A673 (cell line): ENCODE measurements at regions not wholly inside any gene's neighbourhood (a gene's known extent, or its start where the extent isn't known, plus 50 kb on each side); places are given as distances from the start of the nearest gene placed in this dataset.

Experiments
- BruUV-seq: library from RNA; stranded (reverse); fragments of 400-500 nt; replicated peaks from 2 replicates; lab custom pipeline; 2021; lab: Mats Ljungman, UMichigan
- CTCF ChIA-PET: fragments of 300-600 bp; sonication (Branson Sonifier 250); formaldehyde crosslinking; loops from one replicate; lab custom pipeline; 2022; ENCODE audit warnings: antibody characterized with exemption; lab: Charles Lee
- POLR2A ChIA-PET: fragments of 300-600 bp; sonication (Branson Sonifier 250); formaldehyde crosslinking; loops from one replicate; lab custom pipeline; 2022; ENCODE audit warnings: antibody characterized with exemption; ENCODE audit not compliant: low non-redundant PET; lab: Charles Lee
- DNase-seq: peaks from one replicate; pipeline ENCODE4 v3.0.0-alpha.2; 2015; ENCODE audit warnings: low spot score
- H3K27ac ChIP-seq: fragments of 200-600 bp; sonication (generic); 2 replicates; pipeline ENCODE4 v1.5.1; 2016; ENCODE audit warnings: mixed run types, low read depth, mild to moderate bottlenecking, mixed read lengths, antibody characterized with exemption, low read length; ENCODE audit not compliant: poor library complexity, severe bottlenecking
- H3K27me3 ChIP-seq: fragments of 200-600 bp; sonication (generic); replicated peaks from 2 replicates; pipeline ENCODE4 v1.6.1; 2017; ENCODE audit warnings: mixed run types, low read depth, mild to moderate bottlenecking, mixed read lengths, antibody characterized with exemption, low read length; ENCODE audit not compliant: insufficient read depth, poor library complexity
- H3K36me3 ChIP-seq: fragments of 200-600 bp; sonication (generic); 2 replicates; pipeline ENCODE4 v1.6.1; 2016; ENCODE audit warnings: mixed run types, mild to moderate bottlenecking, mixed read lengths, antibody characterized with exemption, low read length; ENCODE audit not compliant: insufficient read depth, poor library complexity, severe bottlenecking
- H3K4me1 ChIP-seq: fragments of 200-600 bp; sonication (generic); 2 replicates; pipeline ENCODE4 v1.6.1; 2017; ENCODE audit warnings: mixed run types, mild to moderate bottlenecking, mixed read lengths, antibody characterized with exemption, low read length; ENCODE audit not compliant: insufficient read depth, poor library complexity, severe bottlenecking
- H3K4me3 ChIP-seq: fragments of 200-600 bp; sonication (generic); 2 replicates; pipeline ENCODE4 v1.5.1; 2016; ENCODE audit warnings: low read depth, mixed run types, mild to moderate bottlenecking, mixed read lengths, low read length; ENCODE audit not compliant: poor library complexity, severe bottlenecking
- H3K9me3 ChIP-seq: fragments of 200-600 bp; sonication (generic); 2 replicates; pipeline ENCODE4 v1.6.1; 2016; ENCODE audit warnings: mixed run types, low read depth, mild to moderate bottlenecking, mixed read lengths, antibody characterized with exemption, low read length; ENCODE audit not compliant: poor library complexity, severe bottlenecking
- EZH2 ChIP-seq: fragments of 200-600 bp; sonication (generic); IDR thresholded peaks from 2 replicates; pipeline ENCODE4 v1.6.1; 2017; ENCODE audit warnings: borderline replicate concordance, low read depth, mild to moderate bottlenecking, mixed read lengths, antibody characterized with exemption, low read length; ENCODE audit not compliant: poor library complexity, severe bottlenecking
- intact Hi-C: fragments of 100-400 bp; cut with micrococcal nuclease; formaldehyde crosslinking; loops from one replicate; pipeline ENCODE4 v1.10.0; 2022; ENCODE audit not compliant: unreplicated experiment
- TF ChIP-seq, protein P1 (sequence below): fragments of 300-800, 200-600 bp; sonication (generic); conservative IDR thresholded peaks from 2 replicates; pipeline ENCODE4 v1.5.1; 2017; ENCODE audit warnings: low read depth, mild to moderate bottlenecking, antibody characterized with exemption, low read length, moderate library complexity, mixed read lengths

DNA sequence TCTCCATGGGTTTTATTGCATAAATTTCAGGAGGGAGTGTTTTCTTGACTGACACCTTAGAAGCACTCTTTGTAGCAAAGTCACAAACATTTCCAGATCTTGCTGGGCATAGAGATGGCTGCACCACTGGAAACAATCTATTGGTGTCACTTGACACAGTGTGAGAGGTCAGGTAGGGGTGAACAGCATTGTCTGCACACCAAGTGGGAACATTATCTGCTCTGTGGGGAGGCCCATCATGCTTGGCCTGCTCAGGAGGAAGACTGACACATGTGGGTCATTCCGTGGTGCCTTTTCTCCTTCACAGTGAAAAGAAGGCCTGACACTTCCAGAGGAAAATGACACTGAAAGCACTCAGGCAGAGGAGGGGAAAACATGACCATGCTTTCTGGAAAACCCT, 149.9 kb upstream of the GALNT15 start:
- Histone ChIP-seq H3K36me3 (no peaks in the 10 kb centered on the region), H3K4me1 (no peaks in the 10 kb centered on the region), H3K27ac (no peak overlapping the region), H3K27me3 (peaks cover 15% of the 10 kb centered on the region), H3K4me3 (no peak overlapping the region), H3K9me3 (no peaks in the 10 kb centered on the region)
- BruUV-seq, result no TSS peak
- TF ChIP-seq, protein P1, sequence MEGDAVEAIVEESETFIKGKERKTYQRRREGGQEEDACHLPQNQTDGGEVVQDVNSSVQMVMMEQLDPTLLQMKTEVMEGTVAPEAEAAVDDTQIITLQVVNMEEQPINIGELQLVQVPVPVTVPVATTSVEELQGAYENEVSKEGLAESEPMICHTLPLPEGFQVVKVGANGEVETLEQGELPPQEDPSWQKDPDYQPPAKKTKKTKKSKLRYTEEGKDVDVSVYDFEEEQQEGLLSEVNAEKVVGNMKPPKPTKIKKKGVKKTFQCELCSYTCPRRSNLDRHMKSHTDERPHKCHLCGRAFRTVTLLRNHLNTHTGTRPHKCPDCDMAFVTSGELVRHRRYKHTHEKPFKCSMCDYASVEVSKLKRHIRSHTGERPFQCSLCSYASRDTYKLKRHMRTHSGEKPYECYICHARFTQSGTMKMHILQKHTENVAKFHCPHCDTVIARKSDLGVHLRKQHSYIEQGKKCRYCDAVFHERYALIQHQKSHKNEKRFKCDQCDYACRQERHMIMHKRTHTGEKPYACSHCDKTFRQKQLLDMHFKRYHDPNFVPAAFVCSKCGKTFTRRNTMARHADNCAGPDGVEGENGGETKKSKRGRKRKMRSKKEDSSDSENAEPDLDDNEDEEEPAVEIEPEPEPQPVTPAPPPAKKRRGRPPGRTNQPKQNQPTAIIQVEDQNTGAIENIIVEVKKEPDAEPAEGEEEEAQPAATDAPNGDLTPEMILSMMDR, result no peak
- no peak for TF ChIP-seq EZH2
- DNase-seq, result no peak
- CTCF ChIA-PET, result no interaction called here
- intact Hi-C loops, result loop anchor here (10.0 kb wide), 1 partner anchor 1970 kb away; no protein-coding TSS in a partner anchor
- POLR2A ChIA-PET, result interaction anchor here (0.7 kb wide), 1 partner anchor 13 kb away, joined by 3 read pairs; no protein-coding TSS in a partner anchor

DNA sequence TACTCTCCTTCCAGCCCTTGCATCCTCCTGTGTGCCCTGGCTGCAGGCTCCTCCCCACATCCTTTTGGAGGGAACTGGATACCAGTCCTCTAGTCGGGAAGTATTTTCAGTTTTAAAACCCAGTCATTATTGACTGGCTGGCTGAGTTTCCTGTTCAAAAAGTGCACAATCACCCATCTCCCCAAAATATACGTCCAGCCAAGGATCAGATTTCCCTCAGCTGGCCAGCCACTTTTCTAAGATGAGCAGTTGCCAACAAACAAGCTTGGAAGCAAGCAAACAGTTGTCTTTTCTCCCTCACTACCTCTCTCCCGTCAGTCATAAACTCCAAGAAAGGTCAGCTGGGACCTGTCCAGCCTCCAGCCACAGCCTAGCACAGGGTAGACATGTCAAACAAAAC, 147.7 kb upstream of the GALNT15 start:
- H3K9me3 ChIP-seq, result no peaks in the 10 kb centered on the region
- TF ChIP-seq EZH2, result no peak
- TF ChIP-seq, protein P1, result no peak
- intact Hi-C loops, result loop anchor here (10.0 kb wide), 1 partner anchor 1968 kb away; no protein-coding TSS in a partner anchor
- ChIA-PET POLR2A (no interaction called here), CTCF (no interaction called here)
- no peaks in the 10 kb centered on the region for H3K36me3 ChIP-seq
- peaks cover 15% of the 10 kb centered on the region for H3K27me3 ChIP-seq
- no peaks in the 10 kb centered on the region for H3K4me1 ChIP-seq
- H3K27ac ChIP-seq, result no peak overlapping the region
- no peak for DNase-seq
- no peak overlapping the region for H3K4me3 ChIP-seq
- no TSS peak for BruUV-seq

DNA sequence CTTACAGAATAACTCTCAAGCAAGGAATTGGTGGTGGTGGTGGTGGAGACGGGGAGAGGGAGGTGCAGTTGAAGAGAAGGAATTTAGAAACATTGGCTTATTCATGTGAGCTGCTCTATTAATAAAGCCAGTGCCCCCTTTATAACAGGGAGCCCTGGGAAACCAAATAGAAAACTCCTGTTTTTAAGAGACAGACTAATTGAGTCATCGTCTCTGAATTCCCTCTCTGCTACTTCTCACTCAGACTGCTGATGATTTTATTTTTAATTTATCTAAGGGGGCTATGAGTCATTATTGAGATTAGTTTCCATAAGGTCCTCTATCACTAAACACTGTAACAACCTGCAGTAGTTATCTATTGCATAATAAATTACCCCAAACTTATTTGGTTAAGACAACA, 145.9 kb upstream of the GALNT15 start:
- Histone ChIP-seq H3K36me3 (no peaks in the 10 kb centered on the region), H3K4me3 (no peak overlapping the region), H3K4me1 (no peaks in the 10 kb centered on the region), H3K27ac (no peak overlapping the region), H3K9me3 (no peaks in the 10 kb centered on the region), H3K27me3 (peaks cover 14% of the 10 kb centered on the region)
- intact Hi-C loops, result loop anchor here (10.0 kb wide), 1 partner anchor 1966 kb away; no protein-coding TSS in a partner anchor
- no TSS peak for BruUV-seq
- POLR2A ChIA-PET, result no interaction called here
- no peak for DNase-seq
- TF ChIP-seq, protein P1, result no peak
- no peak for TF ChIP-seq EZH2
- CTCF ChIA-PET, result no interaction called here
